ENCODE measurements at regions not wholly inside any gene's neighbourhood (a gene's known extent, or its start where the extent isn't known, plus 50 kb on each side); places are given as distances from the start of the nearest gene placed in this dataset.

GRCh38 chr11:131234221-131234620 is 136.2 kb upstream of the NTM start:
- TF ChIP-seq POLR2A (IDR thresholded peaks at IDR 0.05): no peak
- no peak for TF ChIP-seq CTCF (IDR thresholded peaks at IDR 0.05)
